NCI-H226 (cell line): ENCODE measurements at regions not wholly inside any gene's neighbourhood (a gene's known extent, or its start where the extent isn't known, plus 50 kb on each side); places are given as distances from the start of the nearest gene placed in this dataset.
A peak's percentile ranks its signal among the peaks of the same experiment; 100 is the strongest.

Source experiments
- DNase-seq: peaks from one replicate; pipeline ENCODE4 v3.0.0-alpha.2; 2015

DNA sequence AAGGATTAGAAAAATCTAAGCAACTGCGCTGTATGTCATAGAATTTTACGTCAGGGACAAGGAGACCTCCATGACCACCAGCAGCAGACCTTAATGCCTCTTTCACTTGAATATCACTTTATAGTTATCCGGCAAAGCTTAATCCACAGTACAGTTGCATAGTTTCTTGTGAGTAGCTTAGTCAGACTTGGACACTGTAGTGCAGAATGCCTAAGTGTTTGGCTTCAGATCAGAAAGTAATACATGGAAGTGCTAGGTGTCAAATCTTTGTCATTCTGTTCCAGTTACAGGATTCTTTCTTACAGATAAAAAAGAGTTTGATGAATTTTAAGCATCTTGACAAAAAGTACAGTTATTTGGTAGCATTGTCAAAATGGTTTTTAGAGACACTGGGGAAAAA, 239.9 kb upstream of the PAPPA start:
- peak; percentile 19 for DNase-seq

DNA sequence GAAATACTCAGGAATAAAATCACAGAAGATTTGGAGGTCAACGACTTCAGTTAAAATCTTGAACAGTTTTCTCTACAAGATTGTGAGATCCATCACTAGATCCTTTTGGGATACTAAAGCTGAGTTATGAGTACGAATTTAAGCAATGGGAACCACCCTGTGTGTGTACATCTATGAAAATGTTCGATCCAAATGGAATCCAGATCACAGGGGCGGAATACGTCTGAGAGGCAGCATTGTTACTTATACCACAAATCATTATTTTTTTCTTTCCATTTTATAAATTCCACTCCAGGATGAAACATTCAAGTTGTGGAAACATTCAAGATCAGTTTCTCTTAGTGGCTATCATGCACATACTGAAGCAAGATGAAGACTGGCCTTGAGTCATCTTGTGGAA, 239.3 kb upstream of the PAPPA start:
- DNase-seq = no peak

DNA sequence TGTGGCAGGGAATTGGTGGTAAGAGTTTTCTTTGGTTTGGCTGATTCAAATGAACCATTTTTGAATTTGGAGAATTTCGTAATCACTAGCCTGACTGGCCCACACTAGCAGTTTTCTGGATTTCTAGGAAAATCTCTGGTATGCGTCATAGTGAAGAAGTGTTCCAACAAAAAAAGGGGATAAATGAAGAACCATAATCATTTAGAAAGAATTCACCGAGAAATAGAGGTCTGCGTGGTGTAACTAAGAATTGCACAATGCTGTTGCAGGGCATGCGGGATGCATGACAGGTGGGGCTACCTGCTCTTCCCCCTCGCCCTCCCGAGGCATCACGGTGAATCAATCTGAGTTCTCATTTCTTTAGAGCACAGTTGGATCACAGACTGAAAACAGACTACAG, 232.3 kb upstream of the PAPPA start:
- DNase-seq = peak; percentile 20

- peak; percentile 22 for DNase-seq
Measured at GRCh38 chr9:115922444-115922843, 231.1 kb upstream of the PAPPA start.

DNA sequence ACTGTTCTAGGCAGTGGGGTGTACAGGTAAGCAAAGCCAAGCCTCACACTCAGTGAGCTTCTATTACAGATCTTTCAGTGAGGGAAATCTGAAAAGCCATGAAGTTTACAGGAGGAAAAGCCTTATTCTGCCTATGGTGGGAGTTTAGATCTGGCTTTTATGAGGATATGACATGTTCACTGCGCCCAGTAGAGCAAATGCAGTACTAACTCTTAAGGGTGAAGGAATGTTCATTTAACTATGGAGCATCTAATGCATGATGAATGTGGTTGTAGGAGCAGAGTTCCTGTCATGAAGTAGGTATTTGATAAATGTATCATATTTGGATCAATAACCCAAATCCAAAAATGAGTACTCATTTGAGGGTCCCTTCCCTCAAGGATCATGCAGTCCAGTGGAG, 230.2 kb upstream of the PAPPA start:
- no peak for DNase-seq

- peak; percentile 96 for DNase-seq
Measured at GRCh38 chr9:115923903-115924668, 229.5 kb upstream of the PAPPA start.

GRCh38 chr9:115924669-115924987, 229.0 kb upstream of the PAPPA start:
- no peak for DNase-seq

DNA sequence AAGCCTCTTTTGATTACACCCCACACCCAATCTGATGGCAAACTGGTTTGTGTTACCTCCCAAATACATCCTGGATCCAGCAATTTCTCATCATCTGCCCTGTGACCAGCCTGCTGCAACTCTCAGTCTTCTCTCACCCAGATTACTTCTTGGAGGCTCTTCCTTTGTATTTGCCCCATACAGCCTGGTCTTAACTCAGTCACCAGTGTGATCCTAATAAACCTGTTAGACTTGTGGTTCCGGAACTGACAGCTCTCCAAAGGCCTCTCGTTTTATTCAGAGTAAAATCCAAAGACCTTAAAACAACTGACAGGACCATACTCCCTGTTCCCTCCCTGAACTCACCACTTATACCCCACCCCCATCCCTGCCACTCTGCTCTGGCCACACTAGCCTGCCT, 228.2 kb upstream of the PAPPA start:
- DNase-seq = no peak

DNA sequence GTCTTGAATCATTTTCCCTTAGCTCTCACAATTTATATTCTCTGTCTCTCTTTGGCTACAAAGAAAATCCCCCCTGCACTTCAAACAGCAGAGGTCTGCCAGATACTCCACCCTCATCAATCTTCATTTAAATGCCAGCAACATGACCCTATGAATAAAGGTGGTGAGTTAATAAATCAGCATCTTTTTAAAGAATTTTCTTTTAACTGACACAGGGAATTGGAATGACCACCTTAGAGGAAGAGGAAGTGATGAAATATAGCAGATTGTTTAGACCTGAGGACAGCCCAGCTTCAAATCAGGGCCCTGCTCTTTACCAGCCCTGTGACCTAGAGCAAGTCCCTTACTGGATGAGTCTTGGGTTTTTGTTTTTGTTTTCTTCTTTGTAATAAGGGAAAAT, 223.1 kb upstream of the PAPPA start:
- DNase-seq = peak; percentile 75

GRCh38 chr9:115938479-115938878, 215.1 kb upstream of the PAPPA start:
- DNase-seq = peak; percentile 73

DNA sequence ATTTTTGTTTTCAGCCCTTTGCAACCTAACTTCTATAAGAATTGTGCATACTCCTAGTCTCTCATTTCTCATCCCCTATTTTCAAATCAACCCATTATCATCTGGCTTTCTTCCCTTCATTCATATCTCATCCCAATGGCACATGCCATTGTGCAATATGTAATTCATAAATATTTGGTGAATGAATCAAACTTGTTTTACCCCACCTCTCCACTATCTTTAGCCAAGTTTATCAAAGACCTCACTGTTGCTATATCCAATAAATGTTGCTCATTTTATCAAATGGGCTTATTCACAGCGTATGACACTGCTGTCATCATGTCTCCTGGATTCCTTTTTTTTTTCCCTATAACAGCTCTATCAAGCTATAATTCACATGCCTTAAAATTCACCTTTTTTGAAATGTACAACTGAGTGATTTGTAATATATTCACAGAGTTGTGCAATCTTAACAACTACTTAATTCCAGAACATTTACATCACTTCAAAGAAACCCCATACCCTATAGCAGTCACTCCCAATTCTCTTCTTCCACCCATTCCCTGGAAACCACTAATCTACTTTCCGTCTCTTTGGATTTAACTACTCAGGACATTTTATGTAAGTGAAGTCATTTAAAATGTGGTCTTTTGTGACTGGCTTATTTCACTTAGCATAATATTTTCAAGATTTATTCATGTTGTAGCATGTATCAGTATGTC, 214.4 kb upstream of the PAPPA start:
- peak; percentile 91 for DNase-seq

DNA sequence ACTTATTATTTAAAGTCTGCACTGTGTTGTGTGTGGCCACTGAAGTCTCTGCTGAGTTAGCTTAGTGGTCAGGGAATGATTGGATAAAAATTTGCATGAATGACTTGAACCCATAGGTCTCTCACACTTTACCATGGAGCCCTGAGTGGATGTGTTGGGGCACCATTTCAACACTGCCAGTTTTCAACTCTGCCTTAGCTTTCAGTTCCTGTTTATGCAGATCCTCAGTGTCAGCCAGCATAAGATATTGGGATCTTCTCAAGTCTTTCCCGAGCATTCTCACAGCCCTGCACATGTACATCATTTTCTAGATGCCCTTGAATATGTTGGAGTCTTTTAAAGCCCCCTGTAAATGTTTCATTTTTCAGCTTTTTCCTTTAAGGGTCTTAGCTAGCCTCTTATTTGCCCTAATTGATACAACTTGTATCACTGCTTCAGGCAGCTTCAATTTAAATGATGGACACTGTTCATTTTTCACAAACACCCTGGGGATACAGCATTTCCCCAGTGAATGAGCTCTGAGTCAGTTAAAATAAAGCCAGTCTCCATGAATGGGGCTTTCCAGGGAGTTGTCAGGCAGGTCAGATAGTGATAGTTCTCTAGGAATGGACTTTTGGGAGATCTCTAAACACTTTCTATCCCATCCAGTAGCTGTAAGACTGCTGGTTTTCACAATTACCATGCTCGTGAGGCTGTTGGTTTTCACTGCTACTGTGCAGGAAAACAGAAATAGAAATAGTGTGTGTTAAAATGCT, 211.9 kb upstream of the PAPPA start:
- DNase-seq = peak; percentile 73

GRCh38 chr9:115943431-115944165, 210.0 kb upstream of the PAPPA start:
- no peak for DNase-seq

DNA sequence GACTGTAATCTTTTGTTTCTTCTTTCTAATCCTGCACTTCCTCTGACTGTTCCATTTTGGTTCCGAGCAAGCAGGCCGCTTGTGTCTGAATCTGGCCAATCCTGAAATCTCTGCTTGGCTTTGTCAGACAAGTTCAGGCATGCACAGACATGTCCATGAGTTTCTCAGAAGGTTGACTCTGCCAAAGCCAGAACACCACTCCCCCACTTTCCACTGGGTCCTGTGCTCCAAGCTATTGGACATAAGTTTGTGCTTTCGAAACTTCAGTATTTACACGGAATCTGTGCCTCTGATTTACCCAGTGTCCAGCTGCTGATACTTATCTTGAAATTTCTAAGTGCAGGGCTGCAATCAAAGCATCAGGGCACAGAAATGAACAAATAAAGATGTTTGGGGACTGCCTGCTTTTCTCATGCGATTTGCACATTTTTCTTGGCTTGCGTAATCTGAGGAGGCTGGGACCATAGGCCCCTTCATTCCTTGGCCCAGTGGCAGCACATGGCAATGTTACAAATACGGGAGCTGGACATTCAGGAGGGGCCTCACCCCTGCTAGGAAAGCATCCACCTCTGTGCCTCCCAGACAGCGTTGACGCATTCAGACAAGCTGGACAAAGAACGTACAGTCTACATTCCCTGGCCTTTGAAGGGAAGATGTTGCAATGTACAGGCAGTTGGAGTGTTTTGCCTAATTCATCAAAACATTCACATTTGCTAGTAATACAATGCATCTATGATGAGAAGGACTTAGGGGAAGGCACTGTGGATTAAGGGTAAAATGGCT, 209.2 kb upstream of the PAPPA start:
- peak; percentile 99 for DNase-seq

- no peak for DNase-seq
Measured at GRCh38 chr9:115945009-115945431, 208.6 kb upstream of the PAPPA start.

DNA sequence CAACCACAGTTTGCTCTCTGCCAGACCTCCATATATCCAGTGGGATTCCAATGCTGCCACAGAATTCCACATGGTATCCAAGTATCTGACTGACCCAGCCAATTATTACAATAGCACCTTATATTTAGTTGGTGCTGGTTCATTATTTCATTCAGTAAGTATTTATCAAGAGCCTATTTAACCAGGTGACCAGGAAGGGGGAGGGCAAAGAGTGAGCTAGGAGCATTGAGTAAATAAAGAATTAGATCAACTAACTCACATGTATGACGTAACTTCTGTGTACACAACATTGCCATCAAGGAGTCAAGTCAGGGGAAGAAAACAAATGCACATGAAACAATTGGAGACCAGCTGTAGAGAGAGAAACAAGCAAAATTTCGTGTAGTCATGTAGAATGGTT, 207.1 kb upstream of the PAPPA start:
- no peak for DNase-seq

- DNase-seq = no peak
Measured at GRCh38 chr9:115951977-115952376, 201.6 kb upstream of the PAPPA start.

DNA sequence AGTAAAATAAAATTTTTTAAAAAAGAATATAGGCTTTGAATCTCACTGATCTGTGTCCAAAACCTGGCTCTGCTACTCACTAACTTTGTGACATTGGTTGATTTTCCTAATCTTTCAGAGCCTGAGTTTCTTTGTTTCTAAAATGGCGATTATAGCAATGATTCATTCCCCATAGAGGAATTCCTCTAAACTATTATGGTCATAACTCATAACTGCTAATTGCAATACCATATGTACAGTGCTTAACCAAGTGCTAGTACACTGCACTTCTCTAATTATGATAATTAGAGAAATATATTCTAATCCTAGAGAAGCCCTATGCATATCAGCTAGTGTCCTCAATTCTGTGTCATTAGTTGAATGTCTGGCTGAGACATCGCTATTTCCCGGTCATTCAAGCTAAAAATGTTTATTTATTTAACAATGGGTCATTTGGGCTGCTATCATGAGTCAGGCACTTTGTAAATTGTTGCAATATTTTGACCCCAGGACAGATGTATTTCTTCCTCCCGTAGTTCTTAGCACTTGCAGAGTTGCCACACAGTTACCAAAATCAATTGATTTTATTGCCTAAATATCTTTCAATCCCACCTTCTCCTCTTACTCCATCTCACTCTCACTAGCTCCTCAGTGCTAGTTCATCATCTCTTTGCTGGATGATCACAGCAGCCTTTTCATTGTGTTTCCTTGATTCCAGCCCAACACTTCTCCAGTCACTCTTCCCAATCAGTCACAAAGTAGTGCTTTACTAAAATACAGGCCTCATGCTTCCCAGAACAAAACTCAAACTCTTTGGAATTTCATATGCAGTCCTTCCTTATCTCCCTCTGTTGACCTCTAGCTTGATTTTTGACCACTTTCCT, 200.9 kb upstream of the PAPPA start:
- DNase-seq = no peak

- no peak for DNase-seq
Measured at GRCh38 chr9:115956371-115956770, 197.2 kb upstream of the PAPPA start.

DNA sequence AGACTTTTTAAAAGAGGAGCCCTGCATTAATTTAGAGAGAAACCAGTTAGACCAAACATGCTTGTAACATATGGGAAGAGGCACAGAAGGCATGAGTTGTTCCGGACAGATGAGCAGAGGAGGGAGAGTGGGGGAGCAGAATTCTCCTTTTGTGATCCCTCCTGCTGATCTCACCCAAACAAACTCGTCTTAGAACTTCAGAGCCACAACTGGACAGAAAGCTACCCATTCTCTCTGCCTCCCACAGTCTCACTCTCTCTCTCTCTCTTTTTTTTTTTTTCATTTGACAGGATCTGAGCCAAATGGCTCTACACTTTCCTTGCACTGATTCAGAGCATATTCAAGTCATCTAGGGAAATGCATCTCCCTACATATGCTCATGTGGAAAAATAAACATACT, 196.0 kb upstream of the PAPPA start:
- DNase-seq = no peak

- DNase-seq = no peak
Measured at GRCh38 chr9:115964710-115965347, 188.8 kb upstream of the PAPPA start.
